DOHH2 (cell line): ENCODE measurements at regions not wholly inside any gene's neighbourhood (a gene's known extent, or its start where the extent isn't known, plus 50 kb on each side); places are given as distances from the start of the nearest gene placed in this dataset.
"Not testable (repeated sequence)": the region's sequence is repeated elsewhere in the genome, so short reads cannot be mapped to it uniquely, and the experiment has no call there.

Experiments
- H3F3A ChIP-seq: fragments of 200-600 bp; sonication (generic), shearing (Covaris generic); 2 replicates; pipeline ENCODE4 v1.6.0; 2016; ENCODE audit warnings: antibody characterized with exemption, mild to moderate bottlenecking; ENCODE audit not compliant: control insufficient read depth, insufficient read depth
- H3K27ac ChIP-seq: fragments of 200-600 bp; sonication (generic); 2 replicates; pipeline ENCODE4 v1.5.1; 2014; ENCODE audit warnings: low read depth, mild to moderate bottlenecking, low read length, moderate library complexity
- H3K27me3 ChIP-seq: fragments of 200-600 bp; sonication (generic); 2 replicates; pipeline ENCODE4 v1.6.1; 2014; ENCODE audit warnings: mild to moderate bottlenecking, low read length, mixed read lengths; ENCODE audit not compliant: control insufficient read depth
- H3K36me3 ChIP-seq: fragments of 200-600 bp; sonication (generic); 2 replicates; pipeline ENCODE4 v1.6.1; 2014; ENCODE audit warnings: mild to moderate bottlenecking, low read length, moderate library complexity, mixed read lengths; ENCODE audit not compliant: control insufficient read depth
- H3K4me1 ChIP-seq: fragments of 200-600 bp; sonication (generic); 2 replicates; pipeline ENCODE4 v1.6.1; 2014; ENCODE audit warnings: mild to moderate bottlenecking, low read length, mixed read lengths; ENCODE audit not compliant: control insufficient read depth
- H3K4me2 ChIP-seq: fragments of 200-600 bp; sonication (generic); 2 replicates; pipeline ENCODE4 v1.6.0; 2014; ENCODE audit warnings: mild to moderate bottlenecking, low read length, moderate library complexity
- H3K4me3 ChIP-seq: fragments of 200-600 bp; sonication (generic); 2 replicates; pipeline ENCODE4 v1.5.1; 2014; ENCODE audit warnings: mild to moderate bottlenecking, low read length, mixed read lengths
- H3K79me2 ChIP-seq: fragments of 200-600 bp; sonication (generic); 2 replicates; pipeline ENCODE4 v1.6.1; 2014; ENCODE audit warnings: mild to moderate bottlenecking, low read length, mixed read lengths; ENCODE audit not compliant: control insufficient read depth
- H3K9me2 ChIP-seq: fragments of 200-600 bp; sonication (generic); replicated peaks from 2 replicates; pipeline ENCODE4 v1.6.1; 2014; ENCODE audit warnings: mild to moderate bottlenecking, low read length, mixed read lengths; ENCODE audit not compliant: control insufficient read depth
- H3K9me3 ChIP-seq: fragments of 200-600 bp; sonication (generic); 2 replicates; pipeline ENCODE4 v1.6.1; 2014; ENCODE audit warnings: antibody characterized with exemption, low read length, mixed read lengths; ENCODE audit not compliant: control insufficient read depth, insufficient read depth
- H4K20me1 ChIP-seq: fragments of 200-600 bp; sonication (generic); 2 replicates; pipeline ENCODE4 v1.6.0; 2014; ENCODE audit warnings: low read depth, mild to moderate bottlenecking, antibody characterized with exemption, low read length, moderate library complexity; ENCODE audit not compliant: control insufficient read depth, insufficient read depth
- CTCF ChIP-seq: fragments of 200-600 bp; sonication (generic); IDR thresholded peaks from one replicate; pipeline ENCODE4 v1.5.1; 2014; ENCODE audit warnings: antibody characterized with exemption, mild to moderate bottlenecking, low read depth, low read length; ENCODE audit not compliant: poor library complexity, severe bottlenecking
- EZH2phosphoT487 ChIP-seq: fragments of 200-600 bp; sonication (generic); IDR thresholded peaks from 2 replicates; pipeline ENCODE4 v1.6.1; 2017; ENCODE audit warnings: borderline replicate concordance, mild to moderate bottlenecking, antibody characterized with exemption, low read length, moderate library complexity, mixed read lengths

GRCh38 chr11:15683528-15683927 is 568.8 kb downstream of the INSC start:
- Histone ChIP-seq H4K20me1 (no peaks in the 10 kb centered on the region), H3F3A (no peaks in the 10 kb centered on the region), H3K9me2 (no peaks in the 10 kb centered on the region), H3K4me1 (no peaks in the 10 kb centered on the region), H3K4me2 (no peak overlapping the region), H3K9me3 (no peaks in the 10 kb centered on the region), H3K36me3 (no peaks in the 10 kb centered on the region), H3K27me3 (no peaks in the 10 kb centered on the region), H3K4me3 (no peak overlapping the region), H3K79me2 (no peaks in the 10 kb centered on the region), H3K27ac (no peak overlapping the region)
- TF ChIP-seq EZH2phosphoT487 (no peak), CTCF (no peak)

- Histone ChIP-seq H3K36me3 (no peaks in the 10 kb centered on the region), H3K4me2 (no peak overlapping the region), H3K9me2 (no peaks in the 10 kb centered on the region), H3K4me1 (no peaks in the 10 kb centered on the region), H3K79me2 (no peaks in the 10 kb centered on the region), H3K27me3 (no peaks in the 10 kb centered on the region), H3K4me3 (no peak overlapping the region), H4K20me1 (no peaks in the 10 kb centered on the region), H3F3A (no peaks in the 10 kb centered on the region), H3K9me3 (no peaks in the 10 kb centered on the region), H3K27ac (no peak overlapping the region)
- TF ChIP-seq CTCF (no peak), EZH2phosphoT487 (no peak)
Observed at GRCh38 chr11:15685306-15685705, 570.6 kb downstream of the INSC start.

GRCh38 chr11:15686259-15686658 is 571.5 kb downstream of the INSC start:
- not testable (repeated sequence) for H3K4me3 ChIP-seq, H4K20me1 ChIP-seq, H3K36me3 ChIP-seq, H3F3A ChIP-seq, H3K9me3 ChIP-seq, H3K4me1 ChIP-seq, H3K27ac ChIP-seq, H3K27me3 ChIP-seq, H3K9me2 ChIP-seq, H3K79me2 ChIP-seq, H3K4me2 ChIP-seq

- Histone ChIP-seq H3K4me1 (no peaks in the 10 kb centered on the region), H3K36me3 (no peaks in the 10 kb centered on the region), H3K27me3 (no peaks in the 10 kb centered on the region), H3K27ac (no peak overlapping the region), H3K4me3 (no peak overlapping the region), H3K4me2 (no peak overlapping the region), H3K9me2 (no peaks in the 10 kb centered on the region), H3K9me3 (no peaks in the 10 kb centered on the region), H4K20me1 (no peaks in the 10 kb centered on the region), H3F3A (no peaks in the 10 kb centered on the region), H3K79me2 (no peaks in the 10 kb centered on the region)
- TF ChIP-seq CTCF: no peak
- TF ChIP-seq EZH2phosphoT487: no peak
Observed at GRCh38 chr11:15687342-15687741, 572.6 kb downstream of the INSC start.
